K562 (cell line): ENCODE measurements at regions not wholly inside any gene's neighbourhood (a gene's known extent, or its start where the extent isn't known, plus 50 kb on each side); places are given as distances from the start of the nearest gene placed in this dataset.

Experiments used
- ATAC-seq: fragments of 200-7000 bp; cut with Tn5 transposase; 3 replicates; pipeline ENCODE4 v1.9.1; 2020; ENCODE audit warnings: moderate library complexity
- BruUV-seq: library from RNA; stranded (reverse); fragments of 400-500 nt; replicated peaks from 2 replicates; lab custom pipeline; 2021; lab: Mats Ljungman, UMichigan
- CTCF ChIA-PET: fragments of 300-600 bp; formaldehyde crosslinking; extraction: SDS; loops from one replicate; lab custom pipeline; 2021; ENCODE audit warnings: low intra/inter-chr PET ratio; lab: Yijun Ruan, JAX
- POLR2A ChIA-PET: fragments of 300-600, 350-650 bp; sonication (Branson Sonifier 250); formaldehyde crosslinking; extraction: SDS; loops from one replicate; lab custom pipeline; 2021; ENCODE audit warnings: antibody characterized with exemption, inconsistent platforms; lab: Yijun Ruan, JAX
- DNase-seq, 4 experiments: peaks; one replicate each; pipeline versions ENCODE4 v3.0.0 to v3.0.0-alpha.2; 2011 to 2018; ENCODE audit warnings: low spot score in 3 of 4, mixed read lengths in 3 of 4; ENCODE audit errors: extremely low read depth in 1 of 4
- FAIRE-seq: peaks from 2 replicates; lab custom pipeline; 2011; peaks lifted over from hg19 to GRCh38; lab: Jason Lieb, UNC
- H2AFZ ChIP-seq: 2 replicates; pipeline ENCODE4 v1.6.0; 2011; ENCODE audit warnings: low read depth, low read length, control low read depth, inconsistent platforms
- H3K27ac ChIP-seq: fragments of 200-600 bp; 3 replicates; pipeline ENCODE4 v1.8.0; 2011; ENCODE audit warnings: low read depth, mild to moderate bottlenecking, control low read depth, inconsistent platforms, low read length, moderate library complexity, mixed read lengths; ENCODE audit errors: extremely low read depth
- H3K27me3 ChIP-seq, 2 experiments: fragments of 300-600 bp in 1 of 2; 2 replicates in 1 of 2; 3 replicates in 1 of 2; pipeline versions ENCODE4 v1.6.0 to v1.8.0; 2011; ENCODE audit warnings: inconsistent platforms in 2 of 2, low read length in 2 of 2, mild to moderate bottlenecking in 1 of 2, mixed read lengths in 1 of 2, moderate library complexity in 1 of 2; ENCODE audit not compliant: control insufficient read depth in 2 of 2, insufficient read depth in 2 of 2
- H3K36me3 ChIP-seq: fragments of 300-600 bp; 3 replicates; pipeline ENCODE4 v1.8.0; 2011; ENCODE audit warnings: mild to moderate bottlenecking, low read length, inconsistent platforms; ENCODE audit not compliant: control insufficient read depth, insufficient read depth
- H3K4me1 ChIP-seq, 2 experiments: fragments of 200-600 bp in 1 of 2; replicated peaks in 1 of 2; 2 replicates in 1 of 2; 3 replicates in 1 of 2; pipeline versions ENCODE4 v1.5.1 to v1.8.0; 2011; ENCODE audit warnings: inconsistent platforms in 2 of 2, low read length in 2 of 2, mild to moderate bottlenecking in 1 of 2, mixed read lengths in 1 of 2, moderate library complexity in 1 of 2; ENCODE audit not compliant: control insufficient read depth in 2 of 2, insufficient read depth in 2 of 2
- H3K4me2 ChIP-seq: 2 replicates; pipeline ENCODE4 v1.6.1; 2011; ENCODE audit warnings: low read length, control low read depth, inconsistent platforms, mixed read lengths; ENCODE audit not compliant: insufficient read depth
- H3K4me3 ChIP-seq: fragments of 200-600 bp; sonication (generic), shearing (Covaris generic); 2 replicates; pipeline ENCODE4 v1.5.1; 2016; ENCODE audit warnings: control low read depth, inconsistent platforms
- H3K79me2 ChIP-seq: fragments of 200-600 bp; 3 replicates; pipeline ENCODE4 v1.8.0; 2011; ENCODE audit warnings: low read length, inconsistent platforms; ENCODE audit not compliant: control insufficient read depth, insufficient read depth
- H3K9ac ChIP-seq, 2 experiments: 2 replicates each; pipeline versions ENCODE4 v1.6.0 to v1.6.1; 2011; ENCODE audit warnings: low read depth in 2 of 2, low read length in 2 of 2, control low read depth in 1 of 2, inconsistent platforms in 1 of 2, mild to moderate bottlenecking in 1 of 2, mixed read lengths in 1 of 2; ENCODE audit not compliant: insufficient read depth in 1 of 2
- H3K9me1 ChIP-seq: one replicate; pipeline ENCODE4 v1.6.0; 2011; ENCODE audit warnings: inconsistent platforms, mild to moderate bottlenecking, low read length, moderate library complexity; ENCODE audit not compliant: control insufficient read depth, insufficient read depth
- H3K9me3 ChIP-seq: replicated peaks from 2 replicates; pipeline ENCODE4 v1.5.1; 2011; ENCODE audit warnings: low read depth, low read length, inconsistent platforms; ENCODE audit not compliant: control insufficient read depth, insufficient read depth
- H4K20me1 ChIP-seq: replicated peaks from 2 replicates; pipeline ENCODE4 v1.6.1; 2011; ENCODE audit warnings: low read length, inconsistent platforms, mixed read lengths; ENCODE audit not compliant: control insufficient read depth, insufficient read depth
- CEBPG ChIP-seq, 3 experiments: fragments of 200-800 bp in 1 of 3; sonication (Bioruptor generic) in 1 of 3; sonication (generic) in 1 of 3; formaldehyde crosslinking in 1 of 3; IDR thresholded peaks in 2 of 3; conservative IDR thresholded peaks in 1 of 3; 2 replicates each; pipeline versions ENCODE4 v1.6.1 to v1.8.0; 2016 to 2022; ENCODE audit warnings: missing compliant biosample characterization in 2 of 3, missing genetic modification characterization in 2 of 3, mild to moderate bottlenecking in 1 of 3, missing genetic modification reagents in 1 of 3
- ETS2 ChIP-seq: IDR thresholded peaks from 2 replicates; pipeline ENCODE4 v1.6.1; 2016; ENCODE audit warnings: borderline replicate concordance, missing genetic modification characterization, mild to moderate bottlenecking, moderate library complexity, missing compliant biosample characterization; ENCODE audit not compliant: poor library complexity, severe bottlenecking
- FOS ChIP-seq: IDR thresholded peaks from 3 replicates; pipeline ENCODE4 v1.6.1; 2011; ENCODE audit not compliant: insufficient read length; ENCODE audit errors: extremely low read depth
- GATAD2B ChIP-seq: fragments of 450-650 bp; IDR thresholded peaks from 2 replicates; pipeline ENCODE4 v1.6.1; 2017; ENCODE audit warnings: mild to moderate bottlenecking, borderline replicate concordance
- SRF ChIP-seq, 2 experiments: fragments of 250-450, 450-650 bp in 1 of 2; sonication (Bioruptor Pico) in 1 of 2; sonication (generic) in 1 of 2; formaldehyde crosslinking; IDR thresholded peaks; 2 replicates each; pipeline versions ENCODE4 v1.5.0 to v1.5.1; 2020 to 2022; ENCODE audit warnings: mild to moderate bottlenecking in 1 of 2, missing genetic modification reagents in 1 of 2
- ZBTB17 ChIP-seq: fragments of 450-650 bp; formaldehyde crosslinking; IDR thresholded peaks from 2 replicates; pipeline ENCODE4 v1.4.0; 2020; ENCODE audit warnings: mild to moderate bottlenecking
- ZNF124 ChIP-seq: sonication (generic); formaldehyde crosslinking; IDR thresholded peaks from 2 replicates; pipeline ENCODE4 v1.8.1; 2022; ENCODE audit warnings: missing genetic modification reagents
- ZNF146 ChIP-seq: IDR thresholded peaks from one replicate; pipeline ENCODE4 v1.6.1; 2018; ENCODE audit warnings: missing compliant biosample characterization; ENCODE audit not compliant: unreplicated experiment
- WGBS: fragments of 100-300 bp; shearing (Covaris generic); methylation state at CpG from one replicate; pipeline ENCODE4 v1.1.6; 2016; ENCODE audit warnings: low coverage, mixed read lengths; ENCODE audit not compliant: insufficient coverage; ENCODE audit errors: missing lambda C conversion rate; 5-methylcytosine and 5-hydroxymethylcytosine counted together
- in situ Hi-C: fragments of 300-500 bp; cut with MboI; formaldehyde crosslinking; loops from 4 replicates; pipeline ENCODE4 v1.15.0; 2018; ENCODE audit warnings: inconsistent platforms, mixed read lengths
- intact Hi-C: fragments of 100-400 bp; cut with micrococcal nuclease; formaldehyde crosslinking; loops from 2 replicates; pipeline ENCODE4 v1.14.2; 2022

DNA sequence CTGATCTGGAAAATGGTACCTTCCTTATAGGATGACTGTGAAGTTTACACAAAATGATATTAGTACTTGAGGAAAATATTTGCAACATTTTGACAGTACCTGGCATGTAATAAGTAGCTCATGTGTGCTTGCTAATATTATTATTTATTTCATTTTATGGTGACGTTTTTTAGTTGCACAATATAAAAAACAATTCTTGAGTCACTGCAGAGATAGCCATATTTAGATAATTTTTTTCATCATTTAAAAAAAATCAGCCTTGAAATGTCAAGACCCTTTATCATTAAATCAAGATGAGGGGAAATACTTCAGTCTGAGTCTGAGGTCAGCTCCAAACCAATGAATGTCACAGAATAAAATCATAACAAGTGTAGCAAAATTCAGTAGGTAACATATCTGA, 196.8 kb upstream of the RUNX1 start:
- no peak overlapping the region for H3K4me3 ChIP-seq
- no TSS peak for BruUV-seq
- 3% methylated on average over 1 of the region's 1 CpG for WGBS
- POLR2A ChIA-PET = no interaction called here
- TF ChIP-seq ZNF146 (CRISPR knock-in tag) = no peak
- TF ChIP-seq ZBTB17 (CRISPR knock-in tag) = no peak
- TF ChIP-seq ETS2 = no peak
- TF ChIP-seq GATAD2B = no peak
- TF ChIP-seq SRF (CRISPR knock-in tag; IDR thresholded peaks at IDR 0.05) = no peak
- no peak for TF ChIP-seq ZNF124
- TF ChIP-seq FOS = no peak
- TF ChIP-seq CEBPG (CRISPR knock-in tag; IDR thresholded peaks at IDR 0.05) = no peak
- TF ChIP-seq CEBPG (tag; conservative IDR thresholded peaks at IDR 0.05 in 1 of 2, IDR thresholded peaks at IDR 0.05 in 1 of 2) = peak in 1 of 2 experiments; percentile 33; a peak in 1 of 4 replicates
- no peaks in the 10 kb centered on the region for H3K79me2 ChIP-seq
- DNase-seq = no peak
- no peak overlapping the region for H3K9ac ChIP-seq
- no peaks in the 10 kb centered on the region for H3K9me1 ChIP-seq
- H2AFZ ChIP-seq = no peak overlapping the region
- H3K27me3 ChIP-seq = no peaks in the 10 kb centered on the region; a peak in 1 of 5 replicates
- H3K4me1 ChIP-seq = no peaks in the 10 kb centered on the region
- no peaks in the 10 kb centered on the region for H3K36me3 ChIP-seq
- CTCF ChIA-PET = no interaction called here
- intact Hi-C loops (no loop called here), in situ Hi-C loops (no loop called here)
- H4K20me1 ChIP-seq = no peaks in the 10 kb centered on the region
- no peak for FAIRE-seq
- H3K4me2 ChIP-seq = no peak overlapping the region
- no peak for ATAC-seq
- no peak overlapping the region for H3K27ac ChIP-seq
- H3K9me3 ChIP-seq = 0 out of 2 replicates have a peak, but pooled peaks cover 2% of the 10 kb centered on the region
